ENCODE measurements at regions not wholly inside any gene's neighbourhood (a gene's known extent, or its start where the extent isn't known, plus 50 kb on each side); places are given as distances from the start of the nearest gene placed in this dataset.

- H3K4me3 ChIP-seq: no peak overlapping the region
- H3K36me3 ChIP-seq: no peaks in the 10 kb centered on the region
Measured at GRCh38 chr12:98294051-98294805, 221.2 kb upstream of the TMPO start.

GRCh38 chr12:98295681-98296080 lies 219.7 kb upstream of the TMPO start:
- intact Hi-C loops (cut with DNase I; ENCODE audit: low total_unique reads): no loop called here
- Histone ChIP-seq H3K36me3 (no peaks in the 10 kb centered on the region), H3K9me3 (no peaks in the 10 kb centered on the region), H3K27ac (no peak overlapping the region), H3K27me3 (no peaks in the 10 kb centered on the region), H3K4me1 (no peaks in the 10 kb centered on the region), H3K4me3 (no peak overlapping the region)
- no peak for TF ChIP-seq CTCF (IDR thresholded peaks at IDR 0.05)
- DNase-seq: no peak

More at GRCh38 chr12:98294051-98294805, 221.2 kb upstream of the TMPO start:
- no peaks in the 10 kb centered on the region for H3K9me3 ChIP-seq
- intact Hi-C loops (cut with DNase I; ENCODE audit: low total_unique reads): no loop called here
- no peak for DNase-seq
- no peaks in the 10 kb centered on the region for H3K27me3 ChIP-seq
- no peak for TF ChIP-seq CTCF (IDR thresholded peaks at IDR 0.05)
- H3K4me1 ChIP-seq: no peaks in the 10 kb centered on the region
- no peak overlapping the region for H3K27ac ChIP-seq

GRCh38 chr12:98296462-98297079 lies 218.8 kb upstream of the TMPO start:
- Histone ChIP-seq H3K4me3 (no peak overlapping the region), H3K4me1 (no peaks in the 10 kb centered on the region), H3K27ac (no peak overlapping the region), H3K27me3 (no peaks in the 10 kb centered on the region), H3K36me3 (no peaks in the 10 kb centered on the region), H3K9me3 (no peaks in the 10 kb centered on the region)
- no peak for DNase-seq
- intact Hi-C loops (cut with DNase I; ENCODE audit: low total_unique reads): no loop called here
- TF ChIP-seq CTCF (IDR thresholded peaks at IDR 0.05): no peak

- no peaks in the 10 kb centered on the region for H3K27me3 ChIP-seq
- DNase-seq: no peak
- no peaks in the 10 kb centered on the region for H3K36me3 ChIP-seq
- intact Hi-C loops (cut with DNase I; ENCODE audit: low total_unique reads): no loop called here
- no peak for TF ChIP-seq CTCF (IDR thresholded peaks at IDR 0.05)
- no peaks in the 10 kb centered on the region for H3K4me1 ChIP-seq
- H3K9me3 ChIP-seq: no peaks in the 10 kb centered on the region
- H3K27ac ChIP-seq: no peak overlapping the region
- no peak overlapping the region for H3K4me3 ChIP-seq
Measured at GRCh38 chr12:98297538-98297937, 217.9 kb upstream of the TMPO start.

- H3K4me3 ChIP-seq: no peak overlapping the region
- no peak for TF ChIP-seq CTCF (IDR thresholded peaks at IDR 0.05)
- DNase-seq: no peak
- no peaks in the 10 kb centered on the region for H3K9me3 ChIP-seq
- H3K27ac ChIP-seq: no peak overlapping the region
- H3K36me3 ChIP-seq: no peaks in the 10 kb centered on the region
- H3K27me3 ChIP-seq: no peaks in the 10 kb centered on the region
- no peaks in the 10 kb centered on the region for H3K4me1 ChIP-seq
- intact Hi-C loops (cut with DNase I; ENCODE audit: low total_unique reads): no loop called here
Measured at GRCh38 chr12:98308141-98308540, 207.2 kb upstream of the TMPO start.

Data from tibial artery (tissue), 4 donors.